ENCODE measurements at regions not wholly inside any gene's neighbourhood (a gene's known extent, or its start where the extent isn't known, plus 50 kb on each side); places are given as distances from the start of the nearest gene placed in this dataset.

GRCh38 chr2:41947701-41948396, 100.0 kb upstream of the PKDCC start:
- no peak for DNase-seq

GRCh38 chr2:41948397-41948763, 99.4 kb upstream of the PKDCC start:
- no peak for DNase-seq

- DNase-seq, result no peak
These were observed 98.5 kb upstream of the PKDCC start for GRCh38 chr2:41949091-41949882.

- DNase-seq, result no peak
These were observed 97.7 kb upstream of the PKDCC start for GRCh38 chr2:41949883-41950665.

- no peak for DNase-seq
These were observed 97.2 kb upstream of the PKDCC start for GRCh38 chr2:41950666-41950960.

GRCh38 chr2:41954304-41955291, 93.2 kb upstream of the PKDCC start:
- no peak for DNase-seq

GRCh38 chr2:41955316-41956043, 92.3 kb upstream of the PKDCC start:
- no peak for DNase-seq

- DNase-seq, result no peak
These were observed 90.4 kb upstream of the PKDCC start for GRCh38 chr2:41957431-41957830.

GRCh38 chr2:41958251-41958650, 89.6 kb upstream of the PKDCC start:
- DNase-seq, result no peak

- no peak for DNase-seq
These were observed 89.0 kb upstream of the PKDCC start for GRCh38 chr2:41958775-41959174.

GRCh38 chr2:41959760-41960159, 88.1 kb upstream of the PKDCC start:
- no peak for DNase-seq

- no peak for DNase-seq
These were observed 84.7 kb upstream of the PKDCC start for GRCh38 chr2:41962922-41963622.

- peak; percentile 63 for DNase-seq
These were observed 83.9 kb upstream of the PKDCC start for GRCh38 chr2:41963661-41964525.

- DNase-seq, result no peak
These were observed 82.5 kb upstream of the PKDCC start for GRCh38 chr2:41965173-41965908.

GRCh38 chr2:41965909-41966295, 81.9 kb upstream of the PKDCC start:
- DNase-seq, result no peak

GRCh38 chr2:41966431-41966893, 81.4 kb upstream of the PKDCC start:
- DNase-seq, result no peak

GRCh38 chr2:41966920-41967319, 80.9 kb upstream of the PKDCC start:
- DNase-seq, result no peak

- DNase-seq, result no peak
These were observed 80.2 kb upstream of the PKDCC start for GRCh38 chr2:41967476-41968181.

GRCh38 chr2:41968182-41968578, 79.6 kb upstream of the PKDCC start:
- no peak for DNase-seq
